ENCODE measurements at regions not wholly inside any gene's neighbourhood (a gene's known extent, or its start where the extent isn't known, plus 50 kb on each side); places are given as distances from the start of the nearest gene placed in this dataset.

DNA sequence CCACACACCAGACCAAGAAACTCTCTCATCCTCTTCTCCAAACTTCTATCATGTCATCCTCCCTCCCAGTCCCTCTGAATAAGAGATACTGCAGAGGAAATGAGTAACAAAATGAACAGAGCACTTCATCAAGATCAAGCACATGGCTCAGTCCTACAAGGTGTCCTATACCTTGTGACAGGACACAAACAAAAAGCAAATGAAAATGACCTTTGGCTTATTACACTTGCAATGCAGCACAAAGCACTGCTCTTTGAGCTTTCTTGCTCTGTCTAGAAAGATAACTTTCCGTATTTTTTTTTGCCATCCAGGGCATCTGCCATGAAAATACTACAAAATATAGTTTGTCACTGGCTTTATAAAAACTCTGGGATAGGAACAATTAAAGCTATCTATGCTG is 402.7 kb downstream of the HNRNPD start:
- no peaks in the 10 kb centered on the region for H3K9me1 ChIP-seq (ENCODE audit: control insufficient read depth, extremely low read depth, insufficient read depth, low read length)
- TF ChIP-seq, protein P1, sequence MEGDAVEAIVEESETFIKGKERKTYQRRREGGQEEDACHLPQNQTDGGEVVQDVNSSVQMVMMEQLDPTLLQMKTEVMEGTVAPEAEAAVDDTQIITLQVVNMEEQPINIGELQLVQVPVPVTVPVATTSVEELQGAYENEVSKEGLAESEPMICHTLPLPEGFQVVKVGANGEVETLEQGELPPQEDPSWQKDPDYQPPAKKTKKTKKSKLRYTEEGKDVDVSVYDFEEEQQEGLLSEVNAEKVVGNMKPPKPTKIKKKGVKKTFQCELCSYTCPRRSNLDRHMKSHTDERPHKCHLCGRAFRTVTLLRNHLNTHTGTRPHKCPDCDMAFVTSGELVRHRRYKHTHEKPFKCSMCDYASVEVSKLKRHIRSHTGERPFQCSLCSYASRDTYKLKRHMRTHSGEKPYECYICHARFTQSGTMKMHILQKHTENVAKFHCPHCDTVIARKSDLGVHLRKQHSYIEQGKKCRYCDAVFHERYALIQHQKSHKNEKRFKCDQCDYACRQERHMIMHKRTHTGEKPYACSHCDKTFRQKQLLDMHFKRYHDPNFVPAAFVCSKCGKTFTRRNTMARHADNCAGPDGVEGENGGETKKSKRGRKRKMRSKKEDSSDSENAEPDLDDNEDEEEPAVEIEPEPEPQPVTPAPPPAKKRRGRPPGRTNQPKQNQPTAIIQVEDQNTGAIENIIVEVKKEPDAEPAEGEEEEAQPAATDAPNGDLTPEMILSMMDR (optimal IDR thresholded peaks at IDR 0.05 in 1 of 3, IDR thresholded peaks at IDR 0.05 in 1 of 3, conservative IDR thresholded peaks at IDR 0.05 in 1 of 3; ENCODE audit: extremely low read depth in 1 of 3, insufficient read depth in 2 of 3, low read length in 3 of 3) = no peak
- TF ChIP-seq EZH2 (IDR thresholded peaks at IDR 0.05; ENCODE audit: low read length) = no peak
- DNase-seq (ENCODE audit: low read depth, low spot score) (no peak), FAIRE-seq (no peak)
- no peaks in the 10 kb centered on the region for H3K27me3 ChIP-seq (ENCODE audit: control insufficient read depth, extremely low read depth, insufficient read depth, low read length)
- H3K9me3 ChIP-seq (ENCODE audit: control insufficient read depth, low read depth, low read length) = no peaks in the 10 kb centered on the region
- H3K27ac ChIP-seq (ENCODE audit: control insufficient read depth, insufficient read depth, low read length) = no peak overlapping the region
- H4K20me1 ChIP-seq (ENCODE audit: control insufficient read depth, extremely low read depth, insufficient read depth, low read length) = no peaks in the 10 kb centered on the region
- no peaks in the 10 kb centered on the region for H3K36me3 ChIP-seq (ENCODE audit: control insufficient read depth in 2 of 2, extremely low read depth in 1 of 2, insufficient read depth in 2 of 2, low read length in 2 of 2)
- no peak overlapping the region for H3K4me2 ChIP-seq (ENCODE audit: control insufficient read depth, extremely low read depth, insufficient read depth, low read depth, low read length)
- no peaks in the 10 kb centered on the region for H3K79me2 ChIP-seq (ENCODE audit: control insufficient read depth, insufficient read depth, low read length)
- H3K4me1 ChIP-seq (ENCODE audit: control insufficient read depth, extremely low read depth, insufficient read depth, low read length) = no peaks in the 10 kb centered on the region
- H3K4me3 ChIP-seq (ENCODE audit: control insufficient read depth in 2 of 3, extremely low read depth in 1 of 3, insufficient read depth in 2 of 3, low read depth in 1 of 3, low read length in 3 of 3) = no peak overlapping the region
- no peak overlapping the region for H3K9ac ChIP-seq (ENCODE audit: control insufficient read depth, extremely low read depth, insufficient read depth, low read length)
- dilution Hi-C loops (cut with MboI; ENCODE audit: extremely low pct_ligation_motif_present, low sequenced_read_pairs) = no loop called here
- no peak overlapping the region for H2AFZ ChIP-seq (ENCODE audit: control insufficient read depth, low read length)

DNA sequence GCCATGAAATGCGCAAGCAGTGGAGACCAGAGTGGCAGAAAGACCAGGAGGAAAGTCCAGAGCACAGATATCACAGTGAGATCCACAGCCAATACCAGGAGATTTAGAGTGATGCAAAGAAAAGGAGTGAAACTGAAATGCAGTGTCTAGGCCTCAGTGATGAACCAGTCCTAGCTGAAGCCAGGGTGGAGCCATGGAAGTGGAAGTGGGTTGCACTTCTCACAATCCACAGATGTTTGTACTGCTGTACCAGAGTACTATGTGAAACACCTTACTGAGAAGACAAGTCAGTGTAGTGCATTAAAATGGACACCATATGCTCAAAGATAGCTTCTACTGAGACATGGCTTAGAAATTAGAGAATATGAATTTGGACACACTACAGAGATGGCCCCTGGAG is 403.3 kb downstream of the HNRNPD start:
- no peaks in the 10 kb centered on the region for H3K27me3 ChIP-seq (ENCODE audit: control insufficient read depth, extremely low read depth, insufficient read depth, low read length)
- no peak overlapping the region for H2AFZ ChIP-seq (ENCODE audit: control insufficient read depth, low read length)
- no peak overlapping the region for H3K9ac ChIP-seq (ENCODE audit: control insufficient read depth, extremely low read depth, insufficient read depth, low read length)
- no peak overlapping the region for H3K4me2 ChIP-seq (ENCODE audit: control insufficient read depth, extremely low read depth, insufficient read depth, low read depth, low read length)
- no peak overlapping the region for H3K27ac ChIP-seq (ENCODE audit: control insufficient read depth, insufficient read depth, low read length)
- H3K79me2 ChIP-seq (ENCODE audit: control insufficient read depth, insufficient read depth, low read length) = no peaks in the 10 kb centered on the region
- no peak overlapping the region for H3K4me3 ChIP-seq (ENCODE audit: control insufficient read depth in 2 of 3, extremely low read depth in 1 of 3, insufficient read depth in 2 of 3, low read depth in 1 of 3, low read length in 3 of 3)
- no peaks in the 10 kb centered on the region for H4K20me1 ChIP-seq (ENCODE audit: control insufficient read depth, extremely low read depth, insufficient read depth, low read length)
- H3K36me3 ChIP-seq (ENCODE audit: control insufficient read depth in 2 of 2, extremely low read depth in 1 of 2, insufficient read depth in 2 of 2, low read length in 2 of 2) = no peaks in the 10 kb centered on the region
- dilution Hi-C loops (cut with MboI; ENCODE audit: extremely low pct_ligation_motif_present, low sequenced_read_pairs) = no loop called here
- no peak for TF ChIP-seq EZH2 (IDR thresholded peaks at IDR 0.05; ENCODE audit: low read length)
- TF ChIP-seq, protein P1 (optimal IDR thresholded peaks at IDR 0.05 in 1 of 3, IDR thresholded peaks at IDR 0.05 in 1 of 3, conservative IDR thresholded peaks at IDR 0.05 in 1 of 3; ENCODE audit: extremely low read depth in 1 of 3, insufficient read depth in 2 of 3, low read length in 3 of 3) = no peak
- DNase-seq (ENCODE audit: low read depth, low spot score) = no peak
- no peaks in the 10 kb centered on the region for H3K9me3 ChIP-seq (ENCODE audit: control insufficient read depth, low read depth, low read length)
- H3K4me1 ChIP-seq (ENCODE audit: control insufficient read depth, extremely low read depth, insufficient read depth, low read length) = no peaks in the 10 kb centered on the region
- FAIRE-seq = no peak
- no peaks in the 10 kb centered on the region for H3K9me1 ChIP-seq (ENCODE audit: control insufficient read depth, extremely low read depth, insufficient read depth, low read length)

Data from keratinocyte (primary cell).